Epidermal melanocyte (primary cell): ENCODE measurements at regions not wholly inside any gene's neighbourhood (a gene's known extent, or its start where the extent isn't known, plus 50 kb on each side); places are given as distances from the start of the nearest gene placed in this dataset.

Source experiments
- DNase-seq: peaks from one replicate; pipeline ENCODE4 v3.0.0; 2011; ENCODE audit warnings: low spot score; ENCODE audit not compliant: insufficient read length

- no peak for DNase-seq
These were observed 59.5 kb upstream of the IGF1 start for GRCh38 chr12:102539651-102540553.

DNA sequence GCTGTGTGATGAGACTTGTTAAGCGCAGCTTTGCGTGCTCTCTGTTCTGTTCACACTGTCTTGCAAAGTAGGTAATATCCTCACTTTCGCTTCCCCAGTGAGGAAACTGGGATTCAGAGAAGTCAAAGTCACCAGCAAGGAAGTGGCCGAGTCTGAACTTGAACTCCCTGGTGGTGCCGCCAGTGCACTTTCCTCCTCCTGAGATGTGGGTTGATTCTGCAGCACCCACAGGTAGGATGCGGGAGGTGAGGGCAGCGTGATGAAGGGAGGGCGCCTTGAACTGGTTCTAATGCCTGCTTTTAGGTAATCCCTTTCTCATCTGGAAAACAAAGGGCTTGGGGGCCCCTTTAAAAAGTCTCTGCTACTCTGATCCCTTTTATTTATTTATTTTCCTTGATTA, 54.9 kb upstream of the IGF1 start:
- DNase-seq = no peak

DNA sequence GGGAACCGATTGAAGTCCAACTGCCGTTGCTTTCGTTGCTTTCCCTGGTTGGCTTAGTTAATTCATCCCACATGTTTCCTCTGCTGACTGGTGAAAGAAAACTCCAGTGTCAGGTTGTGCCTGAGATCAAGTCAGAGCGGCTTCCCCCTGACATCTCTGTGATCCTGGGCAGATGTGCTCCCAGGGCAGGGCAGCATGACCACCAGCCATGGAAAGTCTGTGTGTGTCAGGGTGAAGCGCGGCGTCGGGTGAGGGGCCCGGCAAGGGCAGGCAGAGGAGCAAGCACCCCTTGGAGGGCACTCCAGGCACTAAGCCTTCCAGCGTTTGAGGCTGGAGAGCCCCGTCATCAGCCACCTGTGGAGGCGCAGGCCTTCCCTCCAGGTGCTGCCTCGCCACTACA, 54.5 kb upstream of the IGF1 start:
- no peak for DNase-seq

DNA sequence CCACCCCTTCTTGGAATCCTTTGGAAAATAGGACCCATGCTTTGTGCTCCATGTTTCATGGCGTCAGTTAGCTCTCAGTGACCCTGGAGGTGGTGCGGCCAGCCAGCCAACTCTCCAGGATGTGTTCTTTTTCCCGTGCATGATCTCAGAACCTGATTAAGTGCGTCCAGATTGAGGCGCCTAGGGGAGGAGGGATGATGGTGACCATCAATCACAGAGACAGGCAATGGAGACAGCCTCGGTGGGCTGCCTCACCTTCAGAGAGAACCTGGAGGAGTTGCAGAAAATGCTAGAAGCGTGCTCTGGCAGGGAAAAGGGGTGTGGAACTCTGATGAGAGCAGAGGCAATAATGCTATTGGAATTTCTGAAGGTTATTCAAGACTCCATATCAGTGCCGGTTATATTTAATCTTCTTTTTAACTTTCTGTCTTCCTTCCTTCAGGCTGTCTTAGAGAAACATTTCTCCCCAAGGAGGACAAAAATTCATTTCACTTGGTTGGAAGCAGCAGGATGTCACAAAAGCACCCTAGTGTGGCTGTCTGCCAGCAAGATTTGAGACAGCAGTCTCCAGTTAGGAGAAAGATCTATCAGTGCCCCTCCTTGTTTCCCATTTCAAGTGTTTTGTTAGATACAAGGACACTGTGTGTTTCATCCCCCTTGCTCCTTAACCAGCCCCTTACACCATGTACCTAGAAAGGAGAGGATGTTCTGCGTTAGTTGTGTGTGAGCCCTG, 53.3 kb upstream of the IGF1 start:
- no peak for DNase-seq
